GM12891 (cell line): ENCODE measurements at regions not wholly inside any gene's neighbourhood (a gene's known extent, or its start where the extent isn't known, plus 50 kb on each side); places are given as distances from the start of the nearest gene placed in this dataset.

Source experiments
- POLR2A ChIP-seq: IDR thresholded peaks from 2 replicates; pipeline ENCODE4 v1.6.1; 2011; ENCODE audit warnings: low read depth, low read length, control low read depth
- POLR2AphosphoS5 ChIP-seq: IDR thresholded peaks from 2 replicates; pipeline ENCODE4 v1.6.1; 2011; ENCODE audit warnings: low read depth, low read length, control low read depth
- SPI1 ChIP-seq: IDR thresholded peaks from 2 replicates; pipeline ENCODE4 v1.6.1; 2011; ENCODE audit warnings: low read depth, low read length, control low read depth

GRCh38 chr6:14322841-14323240 is 205.3 kb downstream of the CD83 start:
- TF ChIP-seq POLR2A (no peak), SPI1 (no peak), POLR2AphosphoS5 (no peak)
